ENCODE measurements at regions not wholly inside any gene's neighbourhood (a gene's known extent, or its start where the extent isn't known, plus 50 kb on each side); places are given as distances from the start of the nearest gene placed in this dataset.

GRCh38 chr20:47886454-47887041, 101.3 kb upstream of the SULF2 start:
- peak; percentile 88 for DNase-seq (ENCODE audit: low spot score)

- DNase-seq (ENCODE audit: low spot score), result peak; percentile 60
These were observed 100.7 kb upstream of the SULF2 start for GRCh38 chr20:47885909-47886453.

- peak; percentile 47 for DNase-seq (ENCODE audit: low spot score)
These were observed 98.7 kb upstream of the SULF2 start for GRCh38 chr20:47883940-47884339.

GRCh38 chr20:47883186-47883585, 97.9 kb upstream of the SULF2 start:
- DNase-seq (ENCODE audit: low spot score), result peak; percentile 73

- no peak for DNase-seq (ENCODE audit: low spot score)
These were observed 94.5 kb upstream of the SULF2 start for GRCh38 chr20:47879771-47880170.

- DNase-seq (ENCODE audit: low spot score), result peak; percentile 75
These were observed 93.3 kb upstream of the SULF2 start for GRCh38 chr20:47878601-47879027.

GRCh38 chr20:47876311-47877088, 91.2 kb upstream of the SULF2 start:
- DNase-seq (ENCODE audit: low spot score), result no peak

GRCh38 chr20:47875297-47876025, 90.2 kb upstream of the SULF2 start:
- DNase-seq (ENCODE audit: low spot score), result no peak

- DNase-seq (ENCODE audit: low spot score), result no peak
These were observed 87.1 kb upstream of the SULF2 start for GRCh38 chr20:47872341-47872740.

GRCh38 chr20:47870475-47870874, 85.2 kb upstream of the SULF2 start:
- DNase-seq (ENCODE audit: low spot score), result no peak

- no peak for DNase-seq (ENCODE audit: low spot score)
These were observed 83.5 kb upstream of the SULF2 start for GRCh38 chr20:47868744-47869143.

GRCh38 chr20:47868236-47868635, 83.0 kb upstream of the SULF2 start:
- DNase-seq (ENCODE audit: low spot score), result no peak

GRCh38 chr20:47867831-47868230, 82.5 kb upstream of the SULF2 start:
- DNase-seq (ENCODE audit: low spot score), result no peak

GRCh38 chr20:47866480-47866879, 81.2 kb upstream of the SULF2 start:
- no peak for DNase-seq (ENCODE audit: low spot score)

GRCh38 chr20:47865912-47866311, 80.6 kb upstream of the SULF2 start:
- DNase-seq (ENCODE audit: low spot score), result no peak

- DNase-seq (ENCODE audit: low spot score), result no peak
These were observed 80.2 kb upstream of the SULF2 start for GRCh38 chr20:47865451-47865850.

GRCh38 chr20:47863981-47864380, 78.7 kb upstream of the SULF2 start:
- no peak for DNase-seq (ENCODE audit: low spot score)

GRCh38 chr20:47863315-47863965, 78.2 kb upstream of the SULF2 start:
- DNase-seq (ENCODE audit: low spot score), result no peak

GRCh38 chr20:47862574-47863240, 77.4 kb upstream of the SULF2 start:
- no peak for DNase-seq (ENCODE audit: low spot score)

GRCh38 chr20:47861116-47861515, 75.8 kb upstream of the SULF2 start:
- DNase-seq (ENCODE audit: low spot score), result no peak

Measured in mesenteric fat pad (tissue), 1 donor.